Prostate gland (tissue), 2 donors: ENCODE measurements at regions not wholly inside any gene's neighbourhood (a gene's known extent, or its start where the extent isn't known, plus 50 kb on each side); places are given as distances from the start of the nearest gene placed in this dataset.

Experiments
- DNase-seq: peaks from one replicate; pipeline ENCODE4 v3.0.0-alpha.2; 2019; ENCODE audit warnings: low spot score
- H3K27ac ChIP-seq, 2 donors: fragments of 200-600 bp; sonication (generic); 2 replicates each; pipeline ENCODE4 v1.5.1; 2017 to 2019
- H3K27me3 ChIP-seq: fragments of 200-600 bp; sonication (generic); replicated peaks from 2 replicates; pipeline ENCODE4 v1.5.1; 2019; ENCODE audit not compliant: insufficient read depth
- H3K36me3 ChIP-seq, 2 donors: fragments of 200-600 bp; sonication (generic); 1 replicate in 1 of 2; 2 replicates in 1 of 2; pipeline versions ENCODE4 v1.5.1 to v1.8.1; 2017 to 2019
- H3K4me1 ChIP-seq: fragments of 200-600 bp; sonication (generic); replicated peaks from 2 replicates; pipeline ENCODE4 v1.5.1; 2019
- H3K4me3 ChIP-seq, 2 donors: fragments of 200-600 bp; sonication (generic); 2 replicates each; pipeline ENCODE4 v1.5.1; 2017 to 2019
- H3K9me3 ChIP-seq: fragments of 200-600 bp; sonication (generic); 2 replicates; pipeline ENCODE4 v1.5.1; 2017
- CTCF ChIP-seq, 4 experiments: fragments of 200-600 bp in 2 of 4; fragments of 450-650 bp in 2 of 4; sonication (generic) in 2 of 4; IDR thresholded peaks; 1 replicate in 3 of 4; 2 replicates in 1 of 4; pipeline ENCODE4 v1.5.1; 2016 to 2019; ENCODE audit warnings: antibody characterized with exemption in 4 of 4, mild to moderate bottlenecking in 2 of 4, moderate library complexity in 2 of 4
- POLR2A ChIP-seq: fragments of 450-650 bp; IDR thresholded peaks from one replicate; pipeline ENCODE4 v1.6.1; 2016; ENCODE audit warnings: antibody characterized with exemption, mild to moderate bottlenecking
- POLR2AphosphoS5 ChIP-seq: sonication (generic); formaldehyde crosslinking; IDR thresholded peaks from one replicate; pipeline ENCODE4 v1.6.1; 2017; ENCODE audit warnings: antibody characterized with exemption
- WGBS: methylation state at CpG from one replicate; pipeline ENCODE4 v1.1.5; 2018; 5-methylcytosine and 5-hydroxymethylcytosine counted together
- intact Hi-C: fragments of 100-400 bp; cut with DNase I; formaldehyde crosslinking; loops from one replicate; pipeline ENCODE4 v1.14.2; 2022

- no peak overlapping the region for H3K27ac ChIP-seq
- DNase-seq = no peak
- 90% methylated on average over 17 of the region's 17 CpGs for WGBS
- H3K36me3 ChIP-seq = no peaks in the 10 kb centered on the region
- H3K9me3 ChIP-seq = no peaks in the 10 kb centered on the region
- TF ChIP-seq POLR2AphosphoS5 (no peak), POLR2A (no peak)
- intact Hi-C loops = no loop called here
- no peak overlapping the region for H3K4me3 ChIP-seq
- H3K27me3 ChIP-seq = peaks cover 8% of the 10 kb centered on the region
- no peaks in the 10 kb centered on the region for H3K4me1 ChIP-seq
Measured at GRCh38 chr10:129045599-129045998, 421.4 kb upstream of the MGMT start.

GRCh38 chr10:129046065-129046681, 420.9 kb upstream of the MGMT start:
- Histone ChIP-seq H3K27me3 (peaks cover 8% of the 10 kb centered on the region), H3K4me1 (no peaks in the 10 kb centered on the region), H3K9me3 (no peaks in the 10 kb centered on the region), H3K36me3 (no peaks in the 10 kb centered on the region), H3K27ac (no peak overlapping the region), H3K4me3 (no peak overlapping the region)
- TF ChIP-seq POLR2A (no peak), POLR2AphosphoS5 (no peak), CTCF (IDR thresholded peaks at IDR 0.05) (no peak)
- WGBS = 84% methylated on average over 28 of the region's 28 CpGs
- intact Hi-C loops = no loop called here
- DNase-seq = no peak

- intact Hi-C loops = no loop called here
- TF ChIP-seq CTCF (IDR thresholded peaks at IDR 0.05) (no peak), POLR2A (no peak), POLR2AphosphoS5 (no peak)
- Histone ChIP-seq H3K4me1 (no peaks in the 10 kb centered on the region), H3K27ac (no peak overlapping the region), H3K36me3 (no peaks in the 10 kb centered on the region), H3K4me3 (no peak overlapping the region), H3K9me3 (no peaks in the 10 kb centered on the region), H3K27me3 (peaks cover 3% of the 10 kb centered on the region)
- no peak for DNase-seq
- WGBS = 88% methylated on average over 5 of the region's 5 CpGs
Measured at GRCh38 chr10:129046962-129047361, 420.1 kb upstream of the MGMT start.

GRCh38 chr10:129047600-129047999, 419.4 kb upstream of the MGMT start:
- no peak for DNase-seq
- WGBS = 93% methylated on average over 3 of the region's 3 CpGs
- no peaks in the 10 kb centered on the region for H3K9me3 ChIP-seq
- no peaks in the 10 kb centered on the region for H3K36me3 ChIP-seq
- H3K27ac ChIP-seq = no peak overlapping the region
- no peak overlapping the region for H3K4me3 ChIP-seq
- TF ChIP-seq POLR2A = no peak
- no peak for TF ChIP-seq CTCF (IDR thresholded peaks at IDR 0.05)
- no peak for TF ChIP-seq POLR2AphosphoS5
- no peaks in the 10 kb centered on the region for H3K4me1 ChIP-seq
- intact Hi-C loops = no loop called here
- H3K27me3 ChIP-seq = peaks cover 3% of the 10 kb centered on the region

- peaks cover 3% of the 10 kb centered on the region for H3K27me3 ChIP-seq
- 75% methylated on average over 12 of the region's 12 CpGs for WGBS
- H3K36me3 ChIP-seq = no peaks in the 10 kb centered on the region
- no peak for DNase-seq
- H3K4me1 ChIP-seq = no peaks in the 10 kb centered on the region
- no peak overlapping the region for H3K4me3 ChIP-seq
- H3K27ac ChIP-seq = no peak overlapping the region
- H3K9me3 ChIP-seq = no peaks in the 10 kb centered on the region
- TF ChIP-seq POLR2A (no peak), CTCF (IDR thresholded peaks at IDR 0.05) (no peak), POLR2AphosphoS5 (no peak)
- intact Hi-C loops = no loop called here
Measured at GRCh38 chr10:129048513-129048912, 418.5 kb upstream of the MGMT start.
